B cell (primary cell): ENCODE measurements at regions not wholly inside any gene's neighbourhood (a gene's known extent, or its start where the extent isn't known, plus 50 kb on each side); places are given as distances from the start of the nearest gene placed in this dataset.

Experiments used
- ATAC-seq: fragments of 200-7000 bp; cut with Tn5 transposase; one replicate; pipeline ENCODE4 v1.10.0; 2021; ENCODE audit warnings: low read depth, mild to moderate bottlenecking, moderate number of reproducible peaks, moderate library complexity
- CTCF ChIA-PET: fragments of 350-600 bp; sonication (Branson Sonifier 250); formaldehyde crosslinking; loops from one replicate; lab custom pipeline; 2021; ENCODE audit warnings: antibody characterized with exemption, inconsistent platforms; lab: Charles Lee
- POLR2A ChIA-PET: fragments of 350-600 bp; sonication (Branson Sonifier 250); formaldehyde crosslinking; loops from one replicate; lab custom pipeline; 2021; ENCODE audit warnings: antibody characterized with exemption; lab: Charles Lee
- DNase-seq: peaks from one replicate; pipeline ENCODE4 v3.0.0; 2013
- H2AFZ ChIP-seq: 2 replicates; pipeline ENCODE4 v1.6.1; 2012; ENCODE audit warnings: mild to moderate bottlenecking, low read depth, low read length; ENCODE audit not compliant: insufficient read depth, poor library complexity, severe bottlenecking
- H3K27ac ChIP-seq, 2 donors: 1 replicate in 1 of 2; 2 replicates in 1 of 2; pipeline ENCODE4 v1.5.1; 2012 to 2013; ENCODE audit warnings: low read length in 2 of 2, mild to moderate bottlenecking in 2 of 2, moderate library complexity in 1 of 2
- H3K27me3 ChIP-seq, 4 experiments: fragments of 200-600 bp in 1 of 4; sonication (generic) in 1 of 4; replicated peaks in 1 of 4; 1 replicate in 2 of 4; 2 replicates in 2 of 4; pipeline versions ENCODE4 v1.6.1 to v1.7.0; 2013 to 2016; ENCODE audit warnings: low read length in 3 of 4, mild to moderate bottlenecking in 2 of 4, mixed read lengths in 1 of 4, moderate library complexity in 1 of 4; ENCODE audit not compliant: insufficient read depth in 4 of 4, control insufficient read depth in 3 of 4; ENCODE audit errors: control extremely low read depth in 1 of 4
- H3K36me3 ChIP-seq, 2 experiments: replicated peaks in 1 of 2; 1 replicate in 1 of 2; 2 replicates in 1 of 2; pipeline versions ENCODE4 v1.6.1 to v1.7.1; 2013; ENCODE audit warnings: low read length in 1 of 2; ENCODE audit not compliant: insufficient read depth in 2 of 2, control insufficient read depth in 1 of 2; ENCODE audit errors: control extremely low read depth in 1 of 2, extremely low read depth in 1 of 2
- H3K4me1 ChIP-seq, 2 donors: fragments of 200-600 bp in 1 of 2; sonication (generic) in 1 of 2; 1 replicate in 1 of 2; 2 replicates in 1 of 2; pipeline versions ENCODE4 v1.5.1 to v1.6.1; 2013 to 2017; ENCODE audit warnings: low read length in 2 of 2; ENCODE audit not compliant: control insufficient read depth in 2 of 2, insufficient read depth in 2 of 2
- H3K4me2 ChIP-seq: replicated peaks from 2 replicates; pipeline ENCODE3; 2012; ENCODE audit warnings: mild to moderate bottlenecking, low read depth, low read length; ENCODE audit not compliant: poor library complexity, severe bottlenecking
- H3K4me3 ChIP-seq, 5 experiments: fragments of 200-600 bp in 1 of 5; sonication (generic) in 1 of 5; 1 replicate in 3 of 5; 2 replicates in 2 of 5; pipeline versions ENCODE4 v1.5.1 to v1.7.0; 2011 to 2016; ENCODE audit warnings: low read length in 4 of 5, mild to moderate bottlenecking in 4 of 5, low read depth in 2 of 5, control low read depth in 1 of 5, moderate library complexity in 1 of 5; ENCODE audit not compliant: insufficient read depth in 1 of 5; ENCODE audit errors: control extremely low read depth in 1 of 5, extremely low read depth in 1 of 5
- H3K79me2 ChIP-seq: fragments of 200-600 bp; sonication (generic); one replicate; pipeline ENCODE4 v1.6.0; 2016; ENCODE audit warnings: low read length; ENCODE audit not compliant: control insufficient read depth, insufficient read depth
- H3K9ac ChIP-seq: fragments of 200-600 bp; sonication (generic); 2 replicates; pipeline ENCODE4 v1.6.1; 2017; ENCODE audit warnings: mild to moderate bottlenecking, low read length, moderate library complexity
- H3K9me3 ChIP-seq, 3 donors: one replicate each; pipeline versions ENCODE4 v1.6.1 to v1.7.1; 2013; ENCODE audit warnings: low read length in 2 of 3; ENCODE audit not compliant: control insufficient read depth in 2 of 3, insufficient read depth in 1 of 3; ENCODE audit errors: control extremely low read depth in 1 of 3
- H4K20me1 ChIP-seq: 2 replicates; pipeline ENCODE4 v1.6.0; 2012; ENCODE audit warnings: mild to moderate bottlenecking, low read length; ENCODE audit not compliant: insufficient read depth, control insufficient read depth, poor library complexity, severe bottlenecking
- H3K27ac Mint-ChIP-seq: one replicate; pipeline ENCODE4 v1.8.0; 2021; ENCODE audit warnings: mixed read lengths
- H3K27me3 Mint-ChIP-seq: one replicate; pipeline ENCODE4 v1.8.0; 2021; ENCODE audit warnings: mixed read lengths
- H3K4me1 Mint-ChIP-seq: one replicate; pipeline ENCODE4 v1.8.0; 2021; ENCODE audit warnings: mixed read lengths
- H3K4me3 Mint-ChIP-seq: one replicate; pipeline ENCODE4 v1.8.0; 2021; ENCODE audit warnings: mixed read lengths
- H3K9me3 Mint-ChIP-seq: one replicate; pipeline ENCODE4 v1.8.0; 2022; ENCODE audit warnings: mixed read lengths; ENCODE audit not compliant: insufficient read depth
- CTCF ChIP-seq: fragments of 200-600 bp; IDR thresholded peaks from one replicate; pipeline ENCODE4 v1.8.0; 2022; ENCODE audit warnings: antibody characterized with exemption, mild to moderate bottlenecking
- EZH2 ChIP-seq: IDR thresholded peaks from 2 replicates; pipeline ENCODE4 v1.6.1; 2012; ENCODE audit warnings: borderline replicate concordance, low read depth, mild to moderate bottlenecking, moderate library complexity, low read length; ENCODE audit not compliant: insufficient read depth, poor library complexity, severe bottlenecking
- WGBS: methylation state at CpG from one replicate; pipeline ENCODE4 v1.1.5; 2013; ENCODE audit warnings: missing lambda C conversion rate; ENCODE audit not compliant: insufficient coverage; 5-methylcytosine and 5-hydroxymethylcytosine counted together
- intact Hi-C: fragments of 100-400 bp; cut with micrococcal nuclease; formaldehyde crosslinking; loops from one replicate; pipeline ENCODE4 v1.10.0; 2022

- ChIA-PET CTCF (no interaction called here), POLR2A (no interaction called here)
- H3K4me3 ChIP-seq, result no peak overlapping the region
Observed at GRCh38 chr4:77248805-77249204, 91.8 kb downstream of the CCNG2 start.

GRCh38 chr4:77251751-77252150 is 94.7 kb downstream of the CCNG2 start:
- H3K4me1 Mint-ChIP-seq, result no peaks in the 10 kb centered on the region
- no peaks in the 10 kb centered on the region for H3K27me3 ChIP-seq
- 80% methylated on average over 1 of the region's 3 CpGs for WGBS
- no peaks in the 10 kb centered on the region for H3K79me2 ChIP-seq
- H3K4me1 ChIP-seq, result no peaks in the 10 kb centered on the region
- H3K4me3 ChIP-seq, result no peak overlapping the region
- no peak overlapping the region for H3K4me2 ChIP-seq
- TF ChIP-seq EZH2 (no peak), CTCF (no peak)
- ATAC-seq (no peak), DNase-seq (no peak)
- no peaks in the 10 kb centered on the region for H4K20me1 ChIP-seq
- H2AFZ ChIP-seq, result no peak overlapping the region
- peaks cover 4% of the 10 kb centered on the region for H3K27me3 Mint-ChIP-seq
- no peak overlapping the region for H3K27ac ChIP-seq
- POLR2A ChIA-PET, result no interaction called here
- H3K9me3 ChIP-seq, result no peaks in the 10 kb centered on the region
- no peak overlapping the region for H3K4me3 Mint-ChIP-seq
- intact Hi-C loops, result no loop called here
- CTCF ChIA-PET, result no interaction called here
- no peaks in the 10 kb centered on the region for H3K36me3 ChIP-seq
- H3K27ac Mint-ChIP-seq, result no peak overlapping the region
- no peak overlapping the region for H3K9ac ChIP-seq
- H3K9me3 Mint-ChIP-seq, result no peaks in the 10 kb centered on the region

More at GRCh38 chr4:77248805-77249204, 91.8 kb downstream of the CCNG2 start:
- Histone ChIP-seq H3K27ac (no peak overlapping the region), H2AFZ (no peak overlapping the region), H3K4me2 (no peak overlapping the region), H3K79me2 (no peaks in the 10 kb centered on the region), H3K9ac (no peak overlapping the region), H3K36me3 (no peaks in the 10 kb centered on the region), H4K20me1 (no peaks in the 10 kb centered on the region), H3K4me1 (no peaks in the 10 kb centered on the region), H3K9me3 (no peaks in the 10 kb centered on the region), H3K27me3 (no peaks in the 10 kb centered on the region)
- no peak for TF ChIP-seq EZH2
- no peak for TF ChIP-seq CTCF
- peaks cover 4% of the 10 kb centered on the region for H3K27me3 Mint-ChIP-seq
- H3K9me3 Mint-ChIP-seq, result no peaks in the 10 kb centered on the region
- H3K27ac Mint-ChIP-seq, result no peak overlapping the region
- ATAC-seq, result no peak
- intact Hi-C loops, result no loop called here
- no peak overlapping the region for H3K4me3 Mint-ChIP-seq
- DNase-seq, result no peak
- H3K4me1 Mint-ChIP-seq, result no peaks in the 10 kb centered on the region
- 84% methylated on average over 4 of the region's 4 CpGs for WGBS
